ENCODE measurements at regions not wholly inside any gene's neighbourhood (a gene's known extent, or its start where the extent isn't known, plus 50 kb on each side); places are given as distances from the start of the nearest gene placed in this dataset.
"Not testable (repeated sequence)": the region's sequence is repeated elsewhere in the genome, so short reads cannot be mapped to it uniquely, and the experiment has no call there.

- no peak for TF ChIP-seq CBX5 (IDR thresholded peaks at IDR 0.05; ENCODE audit: low read depth, low read length)
- TF ChIP-seq, protein P1, sequence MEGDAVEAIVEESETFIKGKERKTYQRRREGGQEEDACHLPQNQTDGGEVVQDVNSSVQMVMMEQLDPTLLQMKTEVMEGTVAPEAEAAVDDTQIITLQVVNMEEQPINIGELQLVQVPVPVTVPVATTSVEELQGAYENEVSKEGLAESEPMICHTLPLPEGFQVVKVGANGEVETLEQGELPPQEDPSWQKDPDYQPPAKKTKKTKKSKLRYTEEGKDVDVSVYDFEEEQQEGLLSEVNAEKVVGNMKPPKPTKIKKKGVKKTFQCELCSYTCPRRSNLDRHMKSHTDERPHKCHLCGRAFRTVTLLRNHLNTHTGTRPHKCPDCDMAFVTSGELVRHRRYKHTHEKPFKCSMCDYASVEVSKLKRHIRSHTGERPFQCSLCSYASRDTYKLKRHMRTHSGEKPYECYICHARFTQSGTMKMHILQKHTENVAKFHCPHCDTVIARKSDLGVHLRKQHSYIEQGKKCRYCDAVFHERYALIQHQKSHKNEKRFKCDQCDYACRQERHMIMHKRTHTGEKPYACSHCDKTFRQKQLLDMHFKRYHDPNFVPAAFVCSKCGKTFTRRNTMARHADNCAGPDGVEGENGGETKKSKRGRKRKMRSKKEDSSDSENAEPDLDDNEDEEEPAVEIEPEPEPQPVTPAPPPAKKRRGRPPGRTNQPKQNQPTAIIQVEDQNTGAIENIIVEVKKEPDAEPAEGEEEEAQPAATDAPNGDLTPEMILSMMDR (IDR thresholded peaks at IDR 0.05; ENCODE audit: control extremely low read depth in 1 of 3, insufficient read depth in 1 of 3, low read depth in 1 of 3, low read length in 3 of 3), result no peak
- no peak for TF ChIP-seq CBX8 (IDR thresholded peaks at IDR 0.05; ENCODE audit: borderline replicate concordance, low read depth, low read length)
Observed at GRCh38 chr5:12133520-12133919, 229.3 kb upstream of the CTNND2 start (continued).

- H2BK5ac ChIP-seq (ENCODE audit: low read depth, low read length); H3K4me3 ChIP-seq (ENCODE audit: extremely low read depth in 1 of 4, insufficient read depth in 2 of 4, low read depth in 3 of 4, low read length in 4 of 4); H3K79me1 ChIP-seq (ENCODE audit: low read depth, low read length); POLR2A ChIA-PET (ENCODE audit: partially characterized antibody); H3K27ac ChIP-seq (ENCODE audit: low read depth, low read length); H2AFZ ChIP-seq (ENCODE audit: low read length); H3K23me2 ChIP-seq (ENCODE audit: low read depth, low read length); H3K79me2 ChIP-seq (ENCODE audit: control insufficient read depth in 1 of 2, insufficient read depth in 2 of 2, low read length in 2 of 2); H4K5ac ChIP-seq (ENCODE audit: insufficient read length, low read depth, low read length); H2BK20ac ChIP-seq (ENCODE audit: low read length); H3K14ac ChIP-seq (ENCODE audit: insufficient read length); H3K4ac ChIP-seq (replicated peaks; ENCODE audit: insufficient read length, low read depth, low read length); DNase-seq (ENCODE audit: low read depth in 1 of 2, low spot score in 2 of 2); H2BK120ac ChIP-seq (replicated peaks; ENCODE audit: low read depth, low read length); CTCF ChIA-PET (ENCODE audit: partially characterized antibody); H3K4me2 ChIP-seq (ENCODE audit: insufficient read depth in 1 of 2, low read depth in 2 of 2, low read length in 2 of 2); FAIRE-seq; H3K18ac ChIP-seq (ENCODE audit: extremely low read depth, low read length); H3K36me3 ChIP-seq (ENCODE audit: control insufficient read depth in 2 of 4, insufficient read depth in 4 of 4, low read length in 3 of 4); H3K9me3 ChIP-seq (ENCODE audit: insufficient read depth in 2 of 2, low read depth in 1 of 2, low read length in 1 of 2); H2AK5ac ChIP-seq (ENCODE audit: low read depth, low read length); H3K23ac ChIP-seq (ENCODE audit: insufficient read length); H3K27me3 ChIP-seq (replicated peaks in 1 of 4; ENCODE audit: control insufficient read depth in 3 of 4, extremely low read depth in 1 of 4, insufficient read depth in 3 of 4, low read length in 3 of 4); H3K4me1 ChIP-seq (replicated peaks in 1 of 4; ENCODE audit: control insufficient read depth in 3 of 4, insufficient read depth in 4 of 4, low read length in 3 of 4); H4K91ac ChIP-seq (replicated peaks; ENCODE audit: insufficient read length, low read length); H4K20me1 ChIP-seq (replicated peaks in 1 of 2; ENCODE audit: control insufficient read depth in 1 of 2, insufficient read depth in 2 of 2, low read length in 2 of 2); H3K9ac ChIP-seq (replicated peaks in 1 of 4; ENCODE audit: extremely low read depth in 1 of 4, low read depth in 3 of 4, low read length in 3 of 4); H4K8ac ChIP-seq (ENCODE audit: extremely low read depth, insufficient read depth, low read length); H3K56ac ChIP-seq (replicated peaks; ENCODE audit: insufficient read length, low read depth, low read length); H2BK15ac ChIP-seq (ENCODE audit: low read length); H2BK12ac ChIP-seq (ENCODE audit: low read depth, low read length): not testable (repeated sequence)
- WGBS, 2 experiments (ENCODE audit: extremely low coverage in 1 of 2, insufficient coverage in 1 of 2, insufficient read length in 1 of 2, insufficient replicate concordance in 2 of 2, low coverage in 1 of 2, low lambda C conversion rate in 2 of 2, missing lambda C conversion rate in 1 of 2), result 88% methylated on average over 2 of the region's 2 CpGs; no CpG with 5 or more reads in 1 of the 2 experiments
Observed at GRCh38 chr5:12131020-12131419, 226.8 kb upstream of the CTNND2 start.

Data from H1 (cell line).